HepG2 (cell line): ENCODE measurements at regions not wholly inside any gene's neighbourhood (a gene's known extent, or its start where the extent isn't known, plus 50 kb on each side); places are given as distances from the start of the nearest gene placed in this dataset.

Experiments used
- CREM ChIP-seq, 2 experiments: sonication (generic) in 1 of 2; formaldehyde crosslinking in 1 of 2; IDR thresholded peaks; 2 replicates each; pipeline versions ENCODE4 v1.4.0 to v1.6.1; 2016 to 2020; ENCODE audit warnings: antibody characterized with exemption in 1 of 2, mild to moderate bottlenecking in 1 of 2, missing genetic modification reagents in 1 of 2
- DPF2 ChIP-seq: sonication (generic); formaldehyde crosslinking; IDR thresholded peaks from 2 replicates; pipeline ENCODE4 v1.4.0; 2020; ENCODE audit warnings: mild to moderate bottlenecking, low read depth, missing genetic modification reagents, borderline replicate concordance
- NFYB ChIP-seq: sonication (generic); formaldehyde crosslinking; IDR thresholded peaks from 2 replicates; pipeline ENCODE4 v1.4.0; 2020; ENCODE audit warnings: missing genetic modification reagents
- SOX5 ChIP-seq: IDR thresholded peaks from 2 replicates; pipeline ENCODE4 v1.6.1; 2016; ENCODE audit warnings: borderline replicate concordance
- SUZ12 ChIP-seq: fragments of 150-350 bp; IDR thresholded peaks from 2 replicates; pipeline ENCODE4 v1.6.1; 2014; ENCODE audit warnings: low read depth, low read length
- TARDBP ChIP-seq: sonication (generic); formaldehyde crosslinking; IDR thresholded peaks from 2 replicates; pipeline ENCODE4 v1.8.0; 2022; ENCODE audit warnings: mild to moderate bottlenecking, missing genetic modification reagents
- TF ChIP-seq, protein P1 (sequence below): sonication (generic); formaldehyde crosslinking; IDR thresholded peaks from 2 replicates; pipeline ENCODE4 v1.5.0; 2020; ENCODE audit warnings: mild to moderate bottlenecking, missing genetic modification reagents, moderate library complexity
- TF ChIP-seq, protein P2 (sequence below): sonication (generic); formaldehyde crosslinking; IDR thresholded peaks from 2 replicates; pipeline ENCODE4 v1.8.1; 2022; ENCODE audit warnings: low read depth, mild to moderate bottlenecking, missing genetic modification reagents
- TF ChIP-seq, protein P3 (sequence below): sonication (generic); formaldehyde crosslinking; IDR thresholded peaks from 2 replicates; pipeline ENCODE4 v1.4.0; 2020; ENCODE audit warnings: missing genetic modification reagents
- TF ChIP-seq, protein P4 (sequence below): sonication (generic); formaldehyde crosslinking; IDR thresholded peaks from 2 replicates; pipeline ENCODE4 v1.4.0; 2020; ENCODE audit warnings: low read depth, mild to moderate bottlenecking, missing genetic modification reagents

DNA sequence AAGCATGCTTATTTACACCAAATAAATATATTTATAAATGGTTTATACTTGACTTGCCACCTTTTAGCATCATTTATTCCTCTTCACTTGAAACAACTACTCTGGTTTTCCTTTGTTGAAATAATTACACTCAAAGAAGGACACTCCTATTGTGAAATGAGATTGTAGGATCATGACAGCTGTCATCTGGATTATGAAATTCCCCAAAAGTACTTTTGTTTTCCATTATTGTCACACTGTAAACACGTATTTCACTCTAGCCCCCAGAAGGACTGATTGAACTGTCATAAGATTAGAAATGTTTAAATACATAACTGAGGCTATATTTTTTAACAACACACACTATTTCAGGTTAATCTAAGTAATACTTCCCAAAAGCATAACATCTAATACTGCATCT lies 593.8 kb downstream of the LRRIQ3 start:
- TF ChIP-seq, protein P1, sequence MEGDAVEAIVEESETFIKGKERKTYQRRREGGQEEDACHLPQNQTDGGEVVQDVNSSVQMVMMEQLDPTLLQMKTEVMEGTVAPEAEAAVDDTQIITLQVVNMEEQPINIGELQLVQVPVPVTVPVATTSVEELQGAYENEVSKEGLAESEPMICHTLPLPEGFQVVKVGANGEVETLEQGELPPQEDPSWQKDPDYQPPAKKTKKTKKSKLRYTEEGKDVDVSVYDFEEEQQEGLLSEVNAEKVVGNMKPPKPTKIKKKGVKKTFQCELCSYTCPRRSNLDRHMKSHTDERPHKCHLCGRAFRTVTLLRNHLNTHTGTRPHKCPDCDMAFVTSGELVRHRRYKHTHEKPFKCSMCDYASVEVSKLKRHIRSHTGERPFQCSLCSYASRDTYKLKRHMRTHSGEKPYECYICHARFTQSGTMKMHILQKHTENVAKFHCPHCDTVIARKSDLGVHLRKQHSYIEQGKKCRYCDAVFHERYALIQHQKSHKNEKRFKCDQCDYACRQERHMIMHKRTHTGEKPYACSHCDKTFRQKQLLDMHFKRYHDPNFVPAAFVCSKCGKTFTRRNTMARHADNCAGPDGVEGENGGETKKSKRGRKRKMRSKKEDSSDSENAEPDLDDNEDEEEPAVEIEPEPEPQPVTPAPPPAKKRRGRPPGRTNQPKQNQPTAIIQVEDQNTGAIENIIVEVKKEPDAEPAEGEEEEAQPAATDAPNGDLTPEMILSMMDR (CRISPR knock-in tag): no peak
- TF ChIP-seq, protein P2, sequence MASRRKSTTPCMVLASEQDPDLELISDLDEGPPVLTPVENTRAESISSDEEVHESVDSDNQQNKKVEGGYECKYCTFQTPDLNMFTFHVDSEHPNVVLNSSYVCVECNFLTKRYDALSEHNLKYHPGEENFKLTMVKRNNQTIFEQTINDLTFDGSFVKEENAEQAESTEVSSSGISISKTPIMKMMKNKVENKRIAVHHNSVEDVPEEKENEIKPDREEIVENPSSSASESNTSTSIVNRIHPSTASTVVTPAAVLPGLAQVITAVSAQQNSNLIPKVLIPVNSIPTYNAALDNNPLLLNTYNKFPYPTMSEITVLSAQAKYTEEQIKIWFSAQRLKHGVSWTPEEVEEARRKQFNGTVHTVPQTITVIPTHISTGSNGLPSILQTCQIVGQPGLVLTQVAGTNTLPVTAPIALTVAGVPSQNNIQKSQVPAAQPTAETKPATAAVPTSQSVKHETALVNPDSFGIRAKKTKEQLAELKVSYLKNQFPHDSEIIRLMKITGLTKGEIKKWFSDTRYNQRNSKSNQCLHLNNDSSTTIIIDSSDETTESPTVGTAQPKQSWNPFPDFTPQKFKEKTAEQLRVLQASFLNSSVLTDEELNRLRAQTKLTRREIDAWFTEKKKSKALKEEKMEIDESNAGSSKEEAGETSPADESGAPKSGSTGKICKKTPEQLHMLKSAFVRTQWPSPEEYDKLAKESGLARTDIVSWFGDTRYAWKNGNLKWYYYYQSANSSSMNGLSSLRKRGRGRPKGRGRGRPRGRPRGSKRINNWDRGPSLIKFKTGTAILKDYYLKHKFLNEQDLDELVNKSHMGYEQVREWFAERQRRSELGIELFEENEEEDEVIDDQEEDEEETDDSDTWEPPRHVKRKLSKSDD: no peak
- TF ChIP-seq, protein P3, sequence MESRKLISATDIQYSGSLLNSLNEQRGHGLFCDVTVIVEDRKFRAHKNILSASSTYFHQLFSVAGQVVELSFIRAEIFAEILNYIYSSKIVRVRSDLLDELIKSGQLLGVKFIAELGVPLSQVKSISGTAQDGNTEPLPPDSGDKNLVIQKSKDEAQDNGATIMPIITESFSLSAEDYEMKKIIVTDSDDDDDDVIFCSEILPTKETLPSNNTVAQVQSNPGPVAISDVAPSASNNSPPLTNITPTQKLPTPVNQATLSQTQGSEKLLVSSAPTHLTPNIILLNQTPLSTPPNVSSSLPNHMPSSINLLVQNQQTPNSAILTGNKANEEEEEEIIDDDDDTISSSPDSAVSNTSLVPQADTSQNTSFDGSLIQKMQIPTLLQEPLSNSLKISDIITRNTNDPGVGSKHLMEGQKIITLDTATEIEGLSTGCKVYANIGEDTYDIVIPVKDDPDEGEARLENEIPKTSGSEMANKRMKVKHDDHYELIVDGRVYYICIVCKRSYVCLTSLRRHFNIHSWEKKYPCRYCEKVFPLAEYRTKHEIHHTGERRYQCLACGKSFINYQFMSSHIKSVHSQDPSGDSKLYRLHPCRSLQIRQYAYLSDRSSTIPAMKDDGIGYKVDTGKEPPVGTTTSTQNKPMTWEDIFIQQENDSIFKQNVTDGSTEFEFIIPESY (CRISPR knock-in tag): no peak
- TF ChIP-seq SUZ12 (no peak), SOX5 (no peak), DPF2 (CRISPR knock-in tag) (no peak), NFYB (CRISPR knock-in tag) (no peak), CREM (IDR thresholded peaks at IDR 0.05) (no peak), CREM (CRISPR knock-in tag; IDR thresholded peaks at IDR 0.05) (no peak), TARDBP (CRISPR knock-in tag) (no peak)
- TF ChIP-seq, protein P4, sequence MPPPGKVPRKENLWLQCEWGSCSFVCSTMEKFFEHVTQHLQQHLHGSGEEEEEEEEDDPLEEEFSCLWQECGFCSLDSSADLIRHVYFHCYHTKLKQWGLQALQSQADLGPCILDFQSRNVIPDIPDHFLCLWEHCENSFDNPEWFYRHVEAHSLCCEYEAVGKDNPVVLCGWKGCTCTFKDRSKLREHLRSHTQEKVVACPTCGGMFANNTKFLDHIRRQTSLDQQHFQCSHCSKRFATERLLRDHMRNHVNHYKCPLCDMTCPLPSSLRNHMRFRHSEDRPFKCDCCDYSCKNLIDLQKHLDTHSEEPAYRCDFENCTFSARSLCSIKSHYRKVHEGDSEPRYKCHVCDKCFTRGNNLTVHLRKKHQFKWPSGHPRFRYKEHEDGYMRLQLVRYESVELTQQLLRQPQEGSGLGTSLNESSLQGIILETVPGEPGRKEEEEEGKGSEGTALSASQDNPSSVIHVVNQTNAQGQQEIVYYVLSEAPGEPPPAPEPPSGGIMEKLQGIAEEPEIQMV (CRISPR knock-in tag): no peak
